Sigmoid colon (tissue), 4 donors: ENCODE measurements at regions not wholly inside any gene's neighbourhood (a gene's known extent, or its start where the extent isn't known, plus 50 kb on each side); places are given as distances from the start of the nearest gene placed in this dataset.

Source experiments
- CTCF ChIP-seq, 4 experiments: fragments of 450-650 bp in 3 of 4; fragments of 200-600 bp in 1 of 4; IDR thresholded peaks; one replicate each; pipeline ENCODE4 v1.5.1; 2016 to 2019; ENCODE audit warnings: antibody characterized with exemption in 4 of 4, mild to moderate bottlenecking in 3 of 4, moderate library complexity in 2 of 4
- POLR2AphosphoS5 ChIP-seq, 4 donors: sonication (generic); formaldehyde crosslinking; IDR thresholded peaks; one replicate each; pipeline ENCODE4 v1.6.1; 2017; ENCODE audit warnings: antibody characterized with exemption in 4 of 4

- no peak for TF ChIP-seq POLR2AphosphoS5 (IDR thresholded peaks at IDR 0.05)
- no peak for TF ChIP-seq CTCF (IDR thresholded peaks at IDR 0.05)
These were observed 383.3 kb downstream of the YTHDC2 start for GRCh38 chr5:113896789-113897188.
